B cell (primary cell): ENCODE measurements at regions not wholly inside any gene's neighbourhood (a gene's known extent, or its start where the extent isn't known, plus 50 kb on each side); places are given as distances from the start of the nearest gene placed in this dataset.

Source experiments
- EZH2 ChIP-seq: IDR thresholded peaks from 2 replicates; pipeline ENCODE4 v1.6.1; 2012; ENCODE audit warnings: borderline replicate concordance, low read depth, mild to moderate bottlenecking, moderate library complexity, low read length; ENCODE audit not compliant: insufficient read depth, poor library complexity, severe bottlenecking
- TF ChIP-seq, protein P1 (sequence below): fragments of 200-600 bp; IDR thresholded peaks from one replicate; pipeline ENCODE4 v1.8.0; 2022; ENCODE audit warnings: antibody characterized with exemption, mild to moderate bottlenecking

DNA sequence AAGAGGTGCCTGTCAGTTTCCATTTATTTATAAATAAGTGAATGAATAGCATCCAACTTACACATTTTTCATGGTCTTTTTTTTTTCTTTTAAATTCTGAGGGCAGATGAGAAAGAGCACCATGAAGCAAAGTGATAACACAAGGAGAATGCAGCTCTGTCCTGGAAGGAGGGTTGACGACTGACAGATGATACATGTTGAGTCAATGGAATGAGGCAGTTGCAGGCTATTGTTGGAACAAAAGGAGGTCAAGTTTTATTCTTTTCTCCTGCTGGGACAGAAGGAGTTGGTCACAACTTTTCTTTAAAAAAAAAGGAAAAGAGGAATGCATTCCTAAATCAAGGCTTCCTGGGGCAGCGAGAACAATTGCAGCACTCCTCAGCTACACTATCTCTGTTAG, 119.9 kb upstream of the PLEKHG7 start:
- TF ChIP-seq, protein P1, sequence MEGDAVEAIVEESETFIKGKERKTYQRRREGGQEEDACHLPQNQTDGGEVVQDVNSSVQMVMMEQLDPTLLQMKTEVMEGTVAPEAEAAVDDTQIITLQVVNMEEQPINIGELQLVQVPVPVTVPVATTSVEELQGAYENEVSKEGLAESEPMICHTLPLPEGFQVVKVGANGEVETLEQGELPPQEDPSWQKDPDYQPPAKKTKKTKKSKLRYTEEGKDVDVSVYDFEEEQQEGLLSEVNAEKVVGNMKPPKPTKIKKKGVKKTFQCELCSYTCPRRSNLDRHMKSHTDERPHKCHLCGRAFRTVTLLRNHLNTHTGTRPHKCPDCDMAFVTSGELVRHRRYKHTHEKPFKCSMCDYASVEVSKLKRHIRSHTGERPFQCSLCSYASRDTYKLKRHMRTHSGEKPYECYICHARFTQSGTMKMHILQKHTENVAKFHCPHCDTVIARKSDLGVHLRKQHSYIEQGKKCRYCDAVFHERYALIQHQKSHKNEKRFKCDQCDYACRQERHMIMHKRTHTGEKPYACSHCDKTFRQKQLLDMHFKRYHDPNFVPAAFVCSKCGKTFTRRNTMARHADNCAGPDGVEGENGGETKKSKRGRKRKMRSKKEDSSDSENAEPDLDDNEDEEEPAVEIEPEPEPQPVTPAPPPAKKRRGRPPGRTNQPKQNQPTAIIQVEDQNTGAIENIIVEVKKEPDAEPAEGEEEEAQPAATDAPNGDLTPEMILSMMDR: no peak
- no peak for TF ChIP-seq EZH2
